HEK293T (cell line): ENCODE measurements at regions not wholly inside any gene's neighbourhood (a gene's known extent, or its start where the extent isn't known, plus 50 kb on each side); places are given as distances from the start of the nearest gene placed in this dataset.
"Not testable (repeated sequence)": the region's sequence is repeated elsewhere in the genome, so short reads cannot be mapped to it uniquely, and the experiment has no call there.

Experiments used
- ARNT ChIP-seq: fragments of 450-650 bp; IDR thresholded peaks from 2 replicates; pipeline ENCODE4 v1.6.1; 2017; ENCODE audit warnings: mild to moderate bottlenecking
- BHLHE40 ChIP-seq: fragments of 450-650 bp; IDR thresholded peaks from 2 replicates; pipeline ENCODE4 v1.6.1; 2016; ENCODE audit warnings: mild to moderate bottlenecking, moderate library complexity, borderline replicate concordance
- CTBP1 ChIP-seq: fragments of 450-650 bp; IDR thresholded peaks from 2 replicates; pipeline ENCODE4 v1.6.1; 2016; ENCODE audit warnings: borderline replicate concordance
- ELF4 ChIP-seq: fragments of 450-650 bp; IDR thresholded peaks from 2 replicates; pipeline ENCODE4 v1.6.1; 2017; ENCODE audit warnings: antibody characterized with exemption
- FOXK2 ChIP-seq: fragments of 450-650 bp; IDR thresholded peaks from 2 replicates; pipeline ENCODE4 v1.6.1; 2016; ENCODE audit warnings: mild to moderate bottlenecking
- FOXM1 ChIP-seq: fragments of 450-650 bp; IDR thresholded peaks from 2 replicates; pipeline ENCODE4 v1.6.1; 2017; ENCODE audit warnings: mild to moderate bottlenecking, borderline replicate concordance
- SP1 ChIP-seq: fragments of 450-650 bp; IDR thresholded peaks from 2 replicates; pipeline ENCODE4 v1.6.1; 2017
- TARDBP ChIP-seq: fragments of 450-650 bp; IDR thresholded peaks from 2 replicates; pipeline ENCODE4 v1.6.1; 2016
- ZNF384 ChIP-seq: fragments of 450-650 bp; IDR thresholded peaks from 2 replicates; pipeline ENCODE4 v1.6.1; 2016

DNA sequence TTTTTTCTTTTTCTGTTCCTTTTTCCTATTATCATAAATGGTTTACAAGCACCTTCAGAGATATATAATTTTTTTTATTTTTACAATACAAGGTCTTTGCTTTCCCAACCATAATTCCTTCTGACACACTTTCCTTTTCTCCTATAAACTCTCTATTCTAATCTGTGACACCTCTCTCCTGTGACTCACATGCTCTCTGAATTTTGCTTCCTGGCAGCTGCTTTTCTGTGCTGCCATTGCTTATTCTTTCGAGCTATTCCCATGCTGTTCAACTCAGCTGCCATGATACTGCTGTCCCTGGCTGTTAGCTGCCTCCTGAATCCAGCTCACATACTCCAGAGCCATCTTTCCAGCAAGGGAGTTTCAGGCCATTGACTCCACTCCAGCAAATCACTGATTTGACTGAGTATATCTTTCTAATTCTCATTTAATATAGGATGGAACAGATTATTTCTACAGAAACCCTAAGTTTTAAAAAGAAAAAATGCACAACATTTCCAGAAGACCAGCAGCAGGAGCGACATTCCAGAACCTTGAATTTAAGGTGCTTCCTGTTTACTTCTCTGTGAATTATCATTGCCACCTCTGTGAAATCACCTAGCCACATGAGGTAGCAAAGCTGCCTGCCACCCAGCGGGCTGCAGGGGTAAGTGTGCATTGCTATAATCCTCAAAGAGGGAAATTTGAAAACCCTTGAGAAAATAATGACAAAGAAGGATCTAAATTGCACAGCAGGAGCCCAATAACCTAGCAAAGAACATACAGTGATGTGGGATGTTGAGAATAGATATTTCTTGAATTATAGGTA lies 1442.6 kb downstream of the KHDRBS2 start:
- not testable (repeated sequence) for TF ChIP-seq BHLHE40, TARDBP, ELF4, ARNT, FOXM1, CTBP1, ZNF384, FOXK2, SP1
